ENCODE measurements at regions not wholly inside any gene's neighbourhood (a gene's known extent, or its start where the extent isn't known, plus 50 kb on each side); places are given as distances from the start of the nearest gene placed in this dataset.

- DNase-seq, result no peak
Measured at GRCh38 chr14:96986256-96987085, 189.3 kb downstream of the VRK1 start.

GRCh38 chr14:96987086-96987474 is 189.9 kb downstream of the VRK1 start:
- DNase-seq, result no peak

GRCh38 chr14:96987771-96988170 is 190.6 kb downstream of the VRK1 start:
- no peak for DNase-seq

- DNase-seq, result no peak
Measured at GRCh38 chr14:96989306-96989705, 192.1 kb downstream of the VRK1 start.

GRCh38 chr14:96991226-96991625 is 194.0 kb downstream of the VRK1 start:
- no peak for DNase-seq

GRCh38 chr14:96994999-96995398 is 197.8 kb downstream of the VRK1 start:
- no peak for DNase-seq

- no peak for DNase-seq
Measured at GRCh38 chr14:96997269-96997668, 200.1 kb downstream of the VRK1 start.

GRCh38 chr14:96997996-96998395 is 200.8 kb downstream of the VRK1 start:
- DNase-seq, result no peak

GRCh38 chr14:96999654-97000155 is 202.5 kb downstream of the VRK1 start:
- no peak for DNase-seq

- DNase-seq, result no peak
Measured at GRCh38 chr14:97002454-97002853, 205.3 kb downstream of the VRK1 start.

GRCh38 chr14:97005934-97006333 is 208.8 kb downstream of the VRK1 start:
- no peak for DNase-seq

- no peak for DNase-seq
Measured at GRCh38 chr14:97010491-97011160, 213.4 kb downstream of the VRK1 start.

GRCh38 chr14:97013878-97014277 is 216.7 kb downstream of the VRK1 start:
- DNase-seq, result no peak

GRCh38 chr14:97021001-97021400 is 223.8 kb downstream of the VRK1 start:
- no peak for DNase-seq

GRCh38 chr14:97021571-97022168 is 224.5 kb downstream of the VRK1 start:
- no peak for DNase-seq

GRCh38 chr14:97022741-97023140 is 225.6 kb downstream of the VRK1 start:
- DNase-seq, result no peak

- no peak for DNase-seq
Measured at GRCh38 chr14:97023871-97024270, 226.7 kb downstream of the VRK1 start.

- DNase-seq, result no peak
Measured at GRCh38 chr14:97024300-97024699, 227.1 kb downstream of the VRK1 start.

GRCh38 chr14:97025722-97026121 is 228.5 kb downstream of the VRK1 start:
- DNase-seq, result peak; percentile 10

- no peak for DNase-seq
Measured at GRCh38 chr14:97027256-97027999, 230.2 kb downstream of the VRK1 start.

GRCh38 chr14:97028382-97028781 is 231.2 kb downstream of the VRK1 start:
- DNase-seq, result no peak

- DNase-seq, result no peak
Measured at GRCh38 chr14:97029800-97030199, 232.6 kb downstream of the VRK1 start.

- DNase-seq, result no peak
Measured at GRCh38 chr14:97031530-97031929, 234.3 kb downstream of the VRK1 start.
